HG02973 (cell line): ENCODE measurements at regions not wholly inside any gene's neighbourhood (a gene's known extent, or its start where the extent isn't known, plus 50 kb on each side); places are given as distances from the start of the nearest gene placed in this dataset.
"Not testable (repeated sequence)": the region's sequence is repeated elsewhere in the genome, so short reads cannot be mapped to it uniquely, and the experiment has no call there.

Experiments
- ATAC-seq: cut with Tn5 transposase; IDR thresholded peaks from one replicate; pipeline ENCODE4 v1.9.1; 2021; ENCODE audit warnings: moderate library complexity; ENCODE audit not compliant: unreplicated experiment

- no peak for ATAC-seq
These were observed 231.9 kb downstream of the TTC8 start for GRCh38 chr14:89056394-89056793.

- no peak for ATAC-seq
These were observed 234.2 kb downstream of the TTC8 start for GRCh38 chr14:89058697-89059096.

GRCh38 chr14:89060191-89060590, 235.7 kb downstream of the TTC8 start:
- no peak for ATAC-seq

GRCh38 chr14:89061696-89062095, 237.2 kb downstream of the TTC8 start:
- ATAC-seq: no peak

- no peak for ATAC-seq
These were observed 241.4 kb downstream of the TTC8 start for GRCh38 chr14:89065879-89066278.

GRCh38 chr14:89067293-89067972, 243.0 kb downstream of the TTC8 start:
- ATAC-seq: no peak

- ATAC-seq: no peak
These were observed 253.8 kb downstream of the TTC8 start for GRCh38 chr14:89078021-89078795.

- ATAC-seq: no peak
These were observed 260.8 kb downstream of the TTC8 start for GRCh38 chr14:89085231-89085731.

- no peak for ATAC-seq
These were observed 261.4 kb downstream of the TTC8 start for GRCh38 chr14:89085737-89086382.

- no peak for ATAC-seq
These were observed 264.1 kb downstream of the TTC8 start for GRCh38 chr14:89088530-89088929.

- no peak for ATAC-seq
These were observed 264.9 kb downstream of the TTC8 start for GRCh38 chr14:89089330-89089729.

GRCh38 chr14:89091781-89092180, 267.3 kb downstream of the TTC8 start:
- no peak for ATAC-seq

GRCh38 chr14:89093083-89093730, 268.8 kb downstream of the TTC8 start:
- no peak for ATAC-seq

GRCh38 chr14:89095036-89095435, 270.6 kb downstream of the TTC8 start:
- no peak for ATAC-seq

GRCh38 chr14:89096946-89097345, 272.5 kb downstream of the TTC8 start:
- no peak for ATAC-seq

- no peak for ATAC-seq
These were observed 273.8 kb downstream of the TTC8 start for GRCh38 chr14:89098254-89098653.

- not testable (repeated sequence) for ATAC-seq
These were observed 279.8 kb downstream of the TTC8 start for GRCh38 chr14:89104171-89104817.

- ATAC-seq: not testable (repeated sequence)
These were observed 280.4 kb downstream of the TTC8 start for GRCh38 chr14:89104861-89105260.
